Dermis blood vessel endothelial cell (primary cell): ENCODE measurements at regions not wholly inside any gene's neighbourhood (a gene's known extent, or its start where the extent isn't known, plus 50 kb on each side); places are given as distances from the start of the nearest gene placed in this dataset.
"Not testable (repeated sequence)": the region's sequence is repeated elsewhere in the genome, so short reads cannot be mapped to it uniquely, and the experiment has no call there.

Source experiments
- DNase-seq: peaks from one replicate; pipeline ENCODE4 v3.0.0; 2010

DNA sequence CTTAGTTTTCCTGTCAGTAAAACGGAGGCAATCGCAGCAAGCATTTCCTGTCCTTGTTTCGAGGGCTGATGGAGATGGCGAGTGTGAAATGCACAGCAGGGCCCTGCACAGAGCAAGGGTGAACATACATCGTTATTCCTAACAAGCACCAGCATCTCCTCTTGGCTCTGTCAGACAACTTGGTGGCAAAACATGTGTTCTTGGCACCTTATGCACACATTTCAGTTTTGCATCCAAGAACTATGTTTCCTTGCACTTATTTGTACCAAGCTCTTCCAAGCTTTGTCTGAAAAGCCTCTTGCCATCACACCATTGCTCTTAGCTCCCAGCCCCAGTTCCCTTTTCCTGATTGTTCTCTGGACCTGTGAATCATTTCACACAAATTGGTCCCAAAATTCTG lies 132.9 kb upstream of the GRB10 start:
- DNase-seq = peak; percentile 21

DNA sequence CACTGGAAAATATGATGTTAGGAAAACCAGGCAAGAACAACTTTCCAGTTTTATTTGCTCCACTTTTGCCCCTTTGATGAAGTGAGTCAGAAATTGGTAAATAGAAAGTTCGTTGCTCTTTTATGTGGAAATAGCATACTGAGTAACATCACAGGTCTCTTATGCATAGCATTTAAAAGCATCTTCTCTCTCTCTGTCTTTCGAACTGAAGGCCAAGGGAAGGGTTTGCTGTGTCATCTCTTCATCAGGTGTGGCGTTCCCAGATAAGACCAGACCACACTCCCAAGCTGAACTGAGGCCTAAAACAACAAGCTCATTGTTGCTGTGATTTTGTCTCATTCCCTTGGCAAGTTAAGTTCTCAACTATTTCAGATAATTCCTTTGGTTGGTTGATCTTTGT lies 131.8 kb upstream of the GRB10 start:
- no peak for DNase-seq

DNA sequence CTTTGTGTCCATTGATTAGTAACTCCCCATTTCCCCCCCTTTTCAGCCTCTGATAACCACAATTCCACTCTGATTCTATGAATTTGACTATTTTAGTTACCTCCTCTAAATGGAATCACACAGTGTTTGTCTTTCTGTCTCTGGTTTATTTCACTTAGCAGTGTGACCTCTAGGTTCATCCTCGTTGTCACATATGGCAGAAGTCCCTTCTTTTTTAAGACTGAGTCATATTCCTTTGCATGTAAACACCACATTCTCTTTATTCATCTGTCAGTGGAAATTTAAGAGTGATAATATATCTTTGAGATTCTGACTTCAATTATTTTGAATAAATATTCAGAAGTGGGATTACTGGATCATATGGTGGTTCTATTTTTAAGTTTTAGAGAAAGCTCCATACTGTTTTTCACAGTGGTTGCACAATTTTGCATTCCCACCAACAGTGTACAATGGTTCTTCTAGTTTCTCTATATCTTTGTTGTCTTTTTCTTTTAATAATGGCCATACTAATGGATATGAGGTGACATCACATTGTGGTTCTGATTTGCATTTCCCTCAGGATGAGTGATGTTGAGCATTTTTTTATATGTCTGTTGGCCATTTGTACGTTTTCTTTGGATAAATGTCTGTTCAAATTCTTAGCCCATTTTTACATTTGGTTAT lies 126.1 kb upstream of the GRB10 start:
- no peak for DNase-seq

DNA sequence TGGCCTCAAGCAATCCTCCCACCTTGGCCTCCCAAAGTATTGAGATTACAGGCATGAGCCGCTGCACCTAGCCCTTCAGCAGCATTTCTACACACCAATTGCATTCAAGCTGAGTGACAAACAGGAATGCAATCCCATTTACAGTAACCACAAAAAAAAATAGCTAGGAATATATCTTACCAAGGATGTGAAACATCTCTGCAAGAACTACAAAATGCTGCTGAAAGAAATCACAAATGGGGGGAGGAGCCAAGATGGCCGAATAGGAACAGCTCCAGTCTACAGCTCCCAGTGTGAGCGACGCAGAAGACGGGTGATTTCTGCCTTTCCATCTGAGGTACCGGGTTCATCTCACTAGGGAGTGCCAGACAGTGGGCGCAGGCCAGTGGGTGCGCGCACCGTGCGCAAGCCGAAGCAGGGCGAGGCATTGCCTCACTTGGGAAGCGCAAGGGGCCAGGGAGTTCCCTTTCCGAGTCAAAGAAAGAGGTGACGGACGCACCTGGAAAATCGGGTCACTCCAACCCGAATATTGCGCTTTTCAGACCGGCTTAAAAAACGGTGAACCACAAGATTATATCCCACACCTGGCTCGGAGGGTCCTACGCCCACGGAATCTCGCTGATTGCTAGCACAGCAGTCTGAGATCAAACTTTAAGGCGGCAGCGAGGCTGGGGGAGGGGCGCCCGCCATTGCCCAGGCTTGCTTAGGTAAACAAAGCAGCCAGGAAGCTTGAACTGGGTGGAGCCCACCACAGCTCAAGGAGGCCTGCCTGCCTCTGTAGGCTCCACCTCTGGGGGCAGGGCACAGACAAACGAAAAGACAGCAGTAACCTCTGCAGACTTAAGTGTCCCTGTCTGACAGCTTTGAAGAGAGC lies 116.1 kb upstream of the GRB10 start:
- DNase-seq = not testable (repeated sequence)

DNA sequence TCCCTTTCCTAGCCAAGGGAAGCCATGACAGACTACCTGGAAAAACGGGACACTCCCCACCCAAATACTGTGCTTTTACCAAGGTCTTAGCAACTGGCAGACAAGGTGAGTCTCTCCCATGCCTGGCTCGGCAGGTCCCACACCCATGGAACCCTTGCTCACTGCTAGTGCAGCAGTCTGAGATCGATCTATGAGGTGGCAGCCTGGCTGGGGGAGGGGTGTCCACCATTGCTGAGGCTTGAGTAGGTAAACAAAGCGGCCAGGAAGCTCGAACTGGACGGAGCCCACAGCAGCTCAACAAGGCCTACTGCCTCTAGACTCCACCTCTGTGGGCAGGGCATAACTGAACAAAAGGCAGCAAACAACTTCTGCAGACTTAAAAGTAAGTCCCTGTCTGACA lies 104.4 kb upstream of the GRB10 start:
- DNase-seq = not testable (repeated sequence)

DNA sequence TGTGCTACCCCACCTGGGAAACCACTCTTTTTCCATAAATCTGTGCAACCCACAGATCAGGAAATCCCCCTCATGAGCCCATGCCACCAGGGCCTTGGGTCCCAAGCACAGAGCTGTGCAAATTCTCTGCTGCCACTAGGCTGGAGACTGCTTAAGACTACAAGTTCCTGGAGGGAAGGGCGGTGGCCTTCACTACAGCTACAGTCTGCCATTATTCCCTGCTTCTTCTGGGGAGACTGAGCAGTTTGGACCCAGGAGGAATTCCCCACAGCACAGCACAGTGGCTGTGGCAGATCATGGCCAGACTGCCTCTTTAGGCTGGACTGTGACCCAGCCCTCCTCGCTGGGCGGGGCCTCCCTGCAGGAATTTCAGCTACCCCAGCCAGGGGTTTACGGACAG lies 89.7 kb upstream of the GRB10 start:
- no peak for DNase-seq

DNA sequence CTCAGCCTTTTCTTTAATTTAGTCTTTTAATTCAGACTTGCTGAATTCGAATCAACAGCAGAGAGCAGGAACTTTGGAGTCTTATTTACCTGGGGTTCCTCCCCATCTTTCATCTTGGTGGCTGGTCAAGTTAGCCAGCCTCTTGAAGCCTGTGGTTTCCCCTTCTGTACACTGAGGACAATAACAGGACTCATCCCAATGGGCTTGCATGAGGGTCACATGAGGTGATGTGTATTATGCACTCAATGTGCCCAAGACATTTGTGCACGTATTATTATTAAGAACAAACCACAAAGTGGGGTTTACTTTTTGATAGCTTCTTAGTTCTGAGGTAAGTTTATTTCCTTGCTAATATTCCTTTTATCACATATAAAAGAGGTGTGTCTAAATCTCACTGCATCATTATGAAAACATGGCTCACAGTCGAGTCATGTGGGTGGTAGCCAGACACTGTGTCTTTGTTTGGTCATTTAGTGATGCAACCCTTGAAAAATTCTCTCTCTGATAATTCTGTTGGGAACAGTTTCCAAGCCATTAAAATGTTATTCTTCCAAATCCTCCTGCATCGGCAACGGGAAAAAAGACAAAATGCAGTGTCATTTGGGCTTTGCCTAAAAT lies 86.5 kb upstream of the GRB10 start:
- peak; percentile 32 for DNase-seq

DNA sequence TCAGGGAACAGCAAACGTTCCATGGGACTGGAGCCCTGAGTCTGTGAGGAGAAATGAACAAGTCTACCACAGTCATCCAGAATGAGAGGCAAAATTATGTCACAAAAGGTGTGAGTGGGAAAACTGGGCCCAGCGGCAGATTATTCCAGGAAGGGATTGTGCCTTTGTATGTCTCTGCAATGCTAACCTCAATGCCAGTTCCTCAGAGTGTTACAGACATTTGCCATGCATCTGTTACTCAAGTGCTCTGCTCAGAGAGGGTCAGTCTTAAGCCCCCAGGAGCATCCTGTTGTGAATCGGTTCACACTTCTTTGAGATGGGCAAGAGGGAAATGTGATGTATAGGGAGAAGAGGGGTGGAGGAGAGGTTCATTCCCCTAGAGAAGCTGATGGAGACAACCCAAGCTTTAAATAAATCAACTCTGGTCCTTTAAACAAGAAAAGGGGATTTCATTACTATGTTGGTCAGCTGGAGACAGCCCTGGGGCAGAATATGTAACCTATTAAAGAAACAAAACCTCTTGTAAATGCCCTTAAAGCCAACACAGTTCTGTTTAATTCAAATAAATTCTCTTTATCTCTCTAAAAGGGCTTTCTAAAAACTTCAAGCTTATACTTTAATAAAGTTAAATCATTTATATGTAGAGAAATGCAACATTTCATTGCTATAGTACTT lies 85.9 kb upstream of the GRB10 start:
- DNase-seq = no peak

DNA sequence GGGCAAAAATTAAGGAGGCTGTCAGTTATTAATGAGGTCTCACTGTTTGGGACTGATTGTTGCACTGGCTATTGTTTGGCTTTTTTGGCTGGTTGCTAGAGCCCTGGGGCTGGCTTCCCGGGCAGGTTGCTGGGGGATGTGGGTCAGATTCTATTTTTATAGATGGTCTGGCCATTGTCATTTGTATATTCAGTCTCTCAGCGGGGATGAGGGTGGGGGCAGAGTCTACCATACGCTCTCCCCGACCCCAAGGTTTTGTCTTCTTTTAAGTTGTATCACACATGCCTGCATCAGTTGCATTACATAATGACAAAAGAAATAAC lies 84.3 kb upstream of the GRB10 start:
- DNase-seq = no peak

DNA sequence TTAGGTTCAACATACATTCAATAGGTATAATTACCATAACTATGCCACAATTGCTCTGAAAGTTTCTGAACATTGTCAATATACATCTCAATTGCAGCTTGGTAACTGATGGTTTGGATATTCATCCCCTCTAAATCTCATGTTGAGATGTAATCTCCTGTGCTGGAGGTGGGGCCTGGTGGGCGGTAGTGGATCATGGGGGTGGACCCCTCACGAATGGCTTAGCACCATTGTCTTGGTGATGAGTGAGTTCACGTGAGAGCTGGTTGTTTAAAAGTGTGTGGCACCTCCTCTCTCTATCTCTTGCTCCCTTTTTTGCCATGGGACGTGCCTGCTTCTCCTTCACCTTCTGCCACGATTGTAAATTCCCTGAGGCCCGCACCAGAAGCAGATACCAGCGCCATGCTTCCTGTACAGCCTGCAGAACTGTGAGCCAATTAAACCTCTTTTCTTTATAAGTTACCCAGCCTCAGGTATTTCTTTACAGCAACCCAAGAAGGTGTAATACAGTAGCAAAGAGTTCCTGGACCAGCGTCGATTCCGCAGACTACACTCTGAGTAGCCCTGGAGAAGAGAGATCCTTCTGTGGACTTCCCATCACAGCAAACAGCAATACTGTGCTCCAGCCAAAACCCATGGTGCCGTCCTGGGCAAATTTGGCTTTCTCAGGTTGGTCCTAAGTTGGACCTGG lies 83.8 kb upstream of the GRB10 start:
- DNase-seq = no peak

DNA sequence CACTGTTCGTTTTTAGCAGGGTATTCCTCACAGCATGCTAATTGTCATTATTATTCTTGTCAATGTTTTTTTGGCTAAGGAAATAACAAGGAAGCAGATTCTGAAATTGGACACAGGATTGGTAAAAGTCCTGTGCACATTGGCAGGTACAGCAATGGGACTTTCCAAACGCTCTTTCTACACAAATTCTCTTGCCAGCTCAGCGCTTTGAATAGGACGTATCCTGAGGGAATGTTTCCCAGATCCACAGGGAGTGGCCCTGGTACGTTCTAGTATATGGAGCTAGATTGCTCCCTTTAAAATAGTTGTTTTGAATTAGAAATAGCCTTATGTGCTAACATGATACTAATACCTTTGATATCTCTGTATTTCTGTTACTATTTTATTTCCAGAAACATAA lies 82.8 kb upstream of the GRB10 start:
- peak; percentile 28 for DNase-seq

DNA sequence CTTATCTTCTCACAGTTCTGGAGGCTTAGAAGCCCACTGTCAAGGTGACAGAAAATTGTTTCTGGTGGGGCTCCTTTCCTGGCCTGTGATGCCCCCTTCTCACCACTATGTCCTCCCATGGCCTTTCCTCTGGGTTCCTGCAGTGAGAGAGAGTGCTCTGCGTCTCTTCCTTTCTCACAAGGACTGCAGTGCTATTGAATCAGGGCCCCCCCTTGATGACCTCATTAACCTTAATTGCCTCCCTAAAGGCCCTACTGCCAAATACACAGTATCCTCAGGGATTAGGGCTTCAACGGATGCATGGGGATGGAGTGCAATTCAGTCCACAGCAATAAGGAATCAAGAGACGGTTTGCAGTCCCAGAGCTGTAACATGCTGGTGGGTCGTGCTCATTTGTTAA lies 82.0 kb upstream of the GRB10 start:
- no peak for DNase-seq

DNA sequence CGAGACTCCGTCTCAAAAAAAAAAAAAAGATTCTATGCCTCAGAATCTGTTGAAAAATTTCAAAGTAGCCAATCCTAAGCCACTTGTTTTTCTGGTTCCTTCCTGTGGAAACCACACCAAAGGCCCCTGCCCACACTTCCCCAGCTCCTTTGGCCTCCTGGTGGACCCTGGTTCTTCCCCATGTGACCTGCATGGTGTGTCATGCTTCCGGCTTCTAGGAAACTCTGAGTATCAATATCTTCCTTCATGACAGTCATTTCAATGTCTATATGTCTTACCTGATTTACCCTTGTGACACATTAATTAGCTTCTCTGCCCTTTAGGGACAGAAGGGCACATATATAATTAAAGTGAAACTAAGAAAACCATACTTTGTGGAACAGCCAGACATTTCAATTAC lies 80.4 kb upstream of the GRB10 start:
- DNase-seq = no peak

DNA sequence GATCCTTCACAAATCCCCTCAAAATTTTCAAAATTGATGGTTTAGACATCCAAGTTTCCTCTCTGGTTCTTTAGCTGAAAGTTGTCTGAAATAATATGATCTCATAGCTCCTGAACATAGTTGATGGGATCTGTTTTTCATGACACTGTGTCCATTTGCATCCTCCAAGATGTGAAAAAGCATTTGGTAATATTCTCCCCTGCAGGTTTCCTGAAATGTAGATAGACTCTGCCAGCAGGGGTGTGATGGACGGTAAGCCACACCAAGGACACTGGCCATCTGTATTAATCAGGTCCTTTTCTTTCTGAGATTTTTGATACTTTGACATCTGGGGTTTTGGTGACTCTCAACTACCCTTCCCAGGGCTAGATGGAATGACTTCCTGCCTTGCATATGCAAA lies 79.6 kb upstream of the GRB10 start:
- DNase-seq = no peak

DNA sequence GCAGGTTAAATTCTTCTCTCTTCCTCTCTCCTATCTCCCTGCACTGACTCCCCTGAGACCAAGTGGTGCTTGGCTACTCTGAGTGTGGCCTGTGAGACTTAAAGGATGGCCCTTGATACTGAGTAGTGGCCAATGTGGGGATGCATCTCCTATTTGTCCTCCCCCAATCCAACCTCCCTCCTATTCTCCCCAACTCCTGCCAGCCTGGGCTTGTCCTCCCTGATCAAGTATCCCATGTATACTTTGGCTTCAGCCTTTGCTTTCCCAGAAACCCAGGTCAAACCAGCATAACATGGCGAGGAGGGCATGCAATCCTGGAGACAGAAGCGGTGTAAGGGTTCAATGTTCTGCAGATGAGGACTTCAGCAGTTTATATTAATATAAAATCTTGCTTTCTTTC lies 77.9 kb upstream of the GRB10 start:
- DNase-seq = no peak

DNA sequence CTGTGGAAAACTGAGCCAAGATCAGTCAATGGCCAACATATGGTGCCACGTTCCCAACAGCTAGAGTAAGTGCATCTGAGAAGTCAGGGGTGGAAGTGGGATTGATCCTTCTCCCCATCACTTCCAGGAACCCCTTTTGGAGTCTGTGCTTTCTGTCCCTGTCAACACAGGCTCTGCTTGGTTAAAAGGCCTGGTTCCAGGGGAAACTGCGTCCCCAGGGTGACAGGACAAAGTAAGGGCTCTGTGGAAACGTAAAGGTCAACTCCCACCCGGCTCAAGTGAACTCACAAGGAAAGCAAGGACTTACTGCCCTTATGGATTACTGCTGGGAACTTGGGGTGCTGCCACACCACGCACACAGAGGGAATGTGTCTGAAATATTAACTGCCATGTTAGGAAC lies 77.5 kb upstream of the GRB10 start:
- no peak for DNase-seq

DNA sequence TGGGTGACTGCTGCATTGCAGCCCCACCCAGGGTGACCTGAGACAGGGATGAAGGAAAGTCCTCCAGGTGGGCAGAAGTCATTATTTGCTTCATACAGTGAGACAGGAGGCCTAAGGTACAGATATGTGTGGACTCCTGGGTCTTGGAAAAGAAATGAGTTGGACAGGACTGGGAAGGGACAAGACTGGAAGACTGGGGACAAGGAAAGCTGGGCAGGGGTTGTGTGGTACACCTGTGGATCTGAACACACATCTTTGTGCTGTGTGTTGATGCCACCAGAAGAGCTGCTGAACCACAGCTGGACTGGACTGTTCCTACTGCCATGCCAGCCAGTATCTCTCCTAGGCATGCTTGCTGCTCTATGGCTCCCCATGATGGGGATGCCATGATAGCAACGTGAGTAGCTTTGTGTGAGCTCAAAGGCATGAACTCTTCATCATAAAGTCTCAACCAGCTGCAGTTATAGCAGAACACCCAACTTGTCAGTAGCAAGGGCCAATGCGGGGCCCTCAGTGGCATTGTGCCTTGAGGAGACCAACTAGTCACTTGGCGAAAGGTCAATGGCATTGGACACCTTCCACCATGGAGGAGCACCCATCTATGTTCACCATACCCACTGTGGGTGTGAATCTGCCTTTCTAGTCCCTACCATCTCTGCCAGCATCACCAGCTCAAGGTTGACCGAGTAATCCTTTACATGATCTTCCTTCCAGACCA lies 76.0 kb upstream of the GRB10 start:
- DNase-seq = no peak

DNA sequence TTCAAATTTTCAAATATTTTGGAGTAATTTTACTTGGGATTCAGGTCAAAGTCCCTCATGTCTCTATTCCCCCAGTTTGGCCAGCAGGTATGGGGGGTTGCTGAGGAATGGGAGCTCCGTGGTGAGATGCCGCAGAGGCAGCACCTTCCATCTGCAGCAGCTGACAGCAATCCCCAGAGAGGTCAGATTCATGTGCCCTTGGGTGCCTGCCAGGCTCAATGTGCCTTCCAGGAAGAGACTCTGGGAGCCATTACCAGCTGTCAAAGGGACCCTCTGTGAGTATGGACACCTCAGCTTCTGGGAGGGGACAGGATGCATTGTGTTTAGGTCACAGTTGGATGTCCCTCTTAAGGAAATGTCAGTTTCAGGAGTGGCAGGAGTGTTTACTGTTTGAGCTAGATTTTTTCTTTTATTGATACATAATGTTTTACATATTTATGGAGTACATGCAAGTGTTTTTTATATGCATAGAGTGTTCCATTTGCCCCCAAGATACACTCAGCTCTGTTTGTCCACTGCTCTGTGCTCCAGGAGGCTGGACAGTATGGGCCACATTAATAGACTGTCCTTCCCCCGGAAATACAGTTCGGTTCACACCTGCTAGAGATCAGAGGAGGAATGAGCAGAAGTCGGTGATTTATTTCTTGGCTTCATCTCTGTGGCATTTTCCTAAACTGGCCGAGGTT lies 75.3 kb upstream of the GRB10 start:
- no peak for DNase-seq

DNA sequence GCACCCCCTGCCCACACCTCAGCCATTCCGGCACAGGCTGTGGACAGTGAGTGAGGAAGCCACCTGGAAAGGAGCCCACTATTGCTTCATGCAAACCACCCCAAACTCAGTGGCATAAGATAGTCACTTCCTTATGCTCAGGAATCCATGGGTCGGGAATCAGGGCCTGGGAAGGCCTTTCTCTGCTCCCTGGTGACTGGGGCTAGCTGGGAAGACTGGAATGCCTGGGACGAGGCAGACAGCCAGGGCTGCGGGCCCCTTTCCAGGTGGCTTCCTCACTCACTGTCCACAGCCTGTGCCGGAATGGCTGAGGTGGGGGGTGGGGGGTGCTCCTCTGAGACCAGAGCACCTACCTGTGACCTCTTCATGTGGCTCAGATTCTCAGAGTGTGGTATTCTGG lies 74.1 kb upstream of the GRB10 start:
- no peak for DNase-seq

DNA sequence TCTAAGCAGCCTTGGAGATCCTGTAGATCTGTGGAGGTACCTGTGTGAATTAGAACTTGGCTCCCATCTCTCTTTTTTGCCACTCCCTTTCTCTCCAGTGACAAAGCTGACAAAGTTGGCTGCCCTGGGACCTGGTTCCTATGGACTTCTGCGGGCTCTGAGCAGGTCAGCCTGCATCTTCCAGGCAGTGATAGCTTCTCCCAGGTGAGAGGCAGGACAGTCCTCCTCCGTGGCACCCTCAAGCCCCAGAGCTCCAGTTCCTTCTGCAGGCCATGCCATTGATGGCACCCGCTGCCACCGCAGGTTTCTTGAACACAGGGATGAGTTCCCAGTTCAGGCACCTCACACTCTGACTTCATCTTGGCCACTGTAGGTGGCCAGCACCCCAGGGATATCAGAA lies 73.5 kb upstream of the GRB10 start:
- no peak for DNase-seq

DNA sequence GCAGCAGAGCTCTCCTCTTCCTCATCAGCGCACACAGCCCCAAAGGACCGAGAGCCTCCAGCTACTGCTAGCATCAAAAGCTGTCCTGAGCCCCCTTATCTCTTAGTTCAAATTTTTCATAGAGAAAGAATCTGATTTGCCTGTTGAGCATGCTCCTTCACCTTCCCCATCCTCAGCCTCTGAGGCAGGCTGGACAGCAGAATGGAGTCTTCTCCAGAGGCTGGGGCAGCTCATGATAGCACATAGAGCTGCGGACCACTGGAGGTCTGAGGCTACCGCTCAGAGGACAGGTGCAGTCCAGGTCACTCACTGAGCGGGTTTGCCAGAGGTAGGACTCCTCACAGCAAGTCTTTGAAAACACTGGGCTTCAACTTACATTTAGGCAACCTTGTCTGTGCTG lies 72.8 kb upstream of the GRB10 start:
- DNase-seq = no peak

DNA sequence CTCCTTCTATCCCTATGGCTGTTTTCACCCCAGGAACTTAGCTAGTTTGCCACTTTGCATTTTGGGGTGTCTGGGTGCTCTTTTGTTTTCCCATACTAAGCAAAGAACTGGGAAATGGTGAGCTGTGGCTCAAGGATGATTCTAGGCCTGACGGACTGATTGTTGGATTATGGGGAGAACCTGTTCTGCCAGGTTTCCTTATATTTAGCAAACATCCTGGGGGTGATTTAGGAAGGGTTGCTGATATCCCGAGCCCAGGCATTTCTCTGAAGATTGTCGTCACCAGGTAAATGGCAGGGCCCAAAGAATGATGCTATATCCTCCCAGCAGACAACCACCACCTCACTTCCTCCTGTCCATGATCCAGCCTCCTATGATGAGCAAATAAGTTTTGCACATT lies 72.1 kb upstream of the GRB10 start:
- DNase-seq = no peak
